OCI-LY1 (cell line): ENCODE measurements at regions not wholly inside any gene's neighbourhood (a gene's known extent, or its start where the extent isn't known, plus 50 kb on each side); places are given as distances from the start of the nearest gene placed in this dataset.

Source experiments
- CTCF ChIP-seq: fragments of 200-600 bp; sonication (generic), shearing (Covaris generic); IDR thresholded peaks from 2 replicates; pipeline ENCODE4 v1.5.1; 2017; ENCODE audit warnings: mild to moderate bottlenecking, antibody characterized with exemption, low read length, moderate library complexity, mixed read lengths
- EZH2 ChIP-seq: fragments of 200-600 bp; sonication (generic), shearing (Covaris generic); IDR thresholded peaks from 2 replicates; pipeline ENCODE4 v1.8.0; 2017; ENCODE audit warnings: borderline replicate concordance, mixed run types, mild to moderate bottlenecking, antibody characterized with exemption, low read length, moderate library complexity, mixed read lengths

DNA sequence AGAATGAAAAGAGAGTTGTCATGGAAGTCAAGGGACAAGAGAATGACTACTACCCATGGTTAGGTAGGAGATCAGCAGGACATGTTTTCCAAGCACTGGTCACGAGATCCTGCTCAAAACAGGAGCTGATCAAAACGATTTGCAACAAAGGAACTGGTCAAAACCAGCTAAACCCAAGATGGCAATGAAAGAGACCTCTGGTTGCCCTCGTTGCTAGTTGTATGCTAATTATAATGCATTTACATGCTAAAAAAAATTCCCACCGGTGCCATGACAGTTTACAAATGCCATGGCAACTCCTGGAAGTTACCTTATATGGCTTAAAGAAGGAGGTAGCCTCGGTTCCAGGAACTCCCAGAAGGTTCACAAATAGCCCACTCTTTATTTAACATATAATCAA, 95.0 kb upstream of the OTX2 start:
- TF ChIP-seq CTCF (no peak), EZH2 (no peak)
